ENCODE measurements at regions not wholly inside any gene's neighbourhood (a gene's known extent, or its start where the extent isn't known, plus 50 kb on each side); places are given as distances from the start of the nearest gene placed in this dataset.

GRCh38 chr2:150160058-150160457 is 327.4 kb downstream of the RND3 start:
- TF ChIP-seq POLR2A (IDR thresholded peaks at IDR 0.05; ENCODE audit: low read depth, low read length) = no peak
- TF ChIP-seq POLR2AphosphoS5 (IDR thresholded peaks at IDR 0.05; ENCODE audit: low read depth, low read length) = no peak
- no peak for TF ChIP-seq TAF1 (IDR thresholded peaks at IDR 0.05; ENCODE audit: borderline replicate concordance, low read depth, low read length)
